ENCODE measurements at regions not wholly inside any gene's neighbourhood (a gene's known extent, or its start where the extent isn't known, plus 50 kb on each side); places are given as distances from the start of the nearest gene placed in this dataset.

DNA sequence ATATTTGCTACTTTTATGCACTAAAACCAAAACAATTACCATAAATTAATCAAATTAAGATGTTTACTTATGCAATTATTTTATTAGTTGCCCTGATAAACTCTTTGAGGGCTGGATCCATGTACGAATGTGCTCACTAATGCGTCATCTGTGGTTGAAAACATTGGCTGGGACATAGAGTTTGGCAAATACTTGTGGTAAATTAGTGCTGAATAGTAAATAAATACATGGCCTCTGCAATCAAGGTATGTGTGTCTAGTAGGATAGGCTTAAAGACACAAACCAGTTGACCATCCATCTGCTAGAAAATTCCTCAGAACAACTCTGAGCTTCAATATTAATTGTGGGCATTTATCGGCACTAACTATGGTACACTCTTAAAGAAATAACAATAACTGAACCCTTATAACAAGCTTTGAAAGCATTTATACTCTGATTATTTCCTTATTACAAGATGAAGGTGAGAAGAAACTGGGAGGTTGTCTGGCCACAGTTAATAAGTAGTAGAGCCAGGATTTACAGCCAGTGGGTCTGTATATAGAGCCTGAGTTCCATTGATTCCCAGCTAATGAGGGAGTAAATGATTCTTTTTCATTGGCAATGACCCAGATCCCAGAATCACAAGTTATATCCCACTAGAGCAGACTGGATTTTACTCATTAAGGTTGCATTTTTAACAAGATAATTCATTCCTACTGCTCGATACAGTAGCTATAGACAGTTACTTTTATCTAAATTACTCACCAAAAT lies 169.5 kb upstream of the CNTN6 start:
- no peaks in the 10 kb centered on the region for H3K27me3 ChIP-seq (ENCODE audit: control insufficient read depth, insufficient read depth, low read length)
- WGBS (ENCODE audit: insufficient coverage), result 86% methylated on average over 2 of the region's 4 CpGs
- no peak overlapping the region for H3K27ac ChIP-seq (ENCODE audit: low read length)
- no peaks in the 10 kb centered on the region for H3K4me1 Mint-ChIP-seq
- intact Hi-C loops (cut with micrococcal nuclease), result no loop called here
- no peak for TF ChIP-seq CTCF (IDR thresholded peaks at IDR 0.05)
- H3K27me3 Mint-ChIP-seq (ENCODE audit: low read depth in 2 of 2), result no peaks in the 10 kb centered on the region
- H3K4me1 ChIP-seq (ENCODE audit: control insufficient read depth, insufficient read depth, low read length), result no peaks in the 10 kb centered on the region
- DNase-seq, result no peak
- no peaks in the 10 kb centered on the region for H3K9me3 ChIP-seq (ENCODE audit: control insufficient read depth, insufficient read depth, low read length)
- no peak overlapping the region for H3K27ac Mint-ChIP-seq
- H3K36me3 ChIP-seq (ENCODE audit: control insufficient read depth, insufficient read depth, low read length), result no peaks in the 10 kb centered on the region
- peaks cover 12 to 16% of the 10 kb centered on the region in 2 donors for H3K9me3 Mint-ChIP-seq
- ATAC-seq, result no peak
- peaks cover 11% of the 10 kb centered on the region for H3K36me3 Mint-ChIP-seq
- H3K4me3 ChIP-seq (ENCODE audit: low read length), result no peak overlapping the region
- no peak overlapping the region for H3K4me3 Mint-ChIP-seq

- ATAC-seq (no peak), DNase-seq (no peak)
- peaks cover 20 to 29% of the 10 kb centered on the region in 2 donors for H3K9me3 Mint-ChIP-seq
- H3K36me3 ChIP-seq (ENCODE audit: control insufficient read depth, insufficient read depth, low read length), result no peaks in the 10 kb centered on the region
- no peaks in the 10 kb centered on the region for H3K4me1 ChIP-seq (ENCODE audit: control insufficient read depth, insufficient read depth, low read length)
- H3K27me3 ChIP-seq (ENCODE audit: control insufficient read depth, insufficient read depth, low read length), result no peaks in the 10 kb centered on the region
- no peak for TF ChIP-seq CTCF (IDR thresholded peaks at IDR 0.05)
- no peaks in the 10 kb centered on the region for H3K4me1 Mint-ChIP-seq
- intact Hi-C loops (cut with micrococcal nuclease), result no loop called here
- H3K27ac Mint-ChIP-seq, result no peak overlapping the region
- WGBS (ENCODE audit: insufficient coverage), result no CpG with 5 or more reads among the region's 1 CpG
- H3K9me3 ChIP-seq (ENCODE audit: control insufficient read depth, insufficient read depth, low read length), result no peaks in the 10 kb centered on the region
- H3K4me3 Mint-ChIP-seq, result no peak overlapping the region
- H3K36me3 Mint-ChIP-seq, result peaks cover 9% of the 10 kb centered on the region
- H3K27ac ChIP-seq (ENCODE audit: low read length), result no peak overlapping the region
- H3K27me3 Mint-ChIP-seq (ENCODE audit: low read depth in 2 of 2), result no peaks in the 10 kb centered on the region
- no peak overlapping the region for H3K4me3 ChIP-seq (ENCODE audit: low read length)
These were observed 162.0 kb upstream of the CNTN6 start for GRCh38 chr3:930866-931265.

DNA sequence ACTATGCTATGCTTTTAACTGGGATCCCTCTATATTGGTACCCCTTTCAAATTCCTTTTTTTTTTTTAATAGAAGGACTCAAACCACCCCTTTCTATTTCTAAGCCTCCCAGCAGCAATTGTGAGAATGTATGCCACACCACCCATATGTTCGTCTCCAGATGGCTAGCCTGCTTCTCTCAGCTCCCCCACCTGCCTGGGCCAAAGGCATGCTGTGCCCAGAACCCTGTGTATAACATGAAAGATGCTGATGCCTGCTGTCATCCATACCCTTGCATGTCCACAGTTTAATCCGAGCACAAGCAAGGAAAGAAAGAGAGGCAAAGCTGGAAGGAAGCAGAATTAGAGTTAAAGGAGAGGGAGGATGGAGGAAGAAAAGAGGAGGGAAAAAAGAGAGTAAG lies 159.5 kb upstream of the CNTN6 start:
- peaks cover 17 to 38% of the 10 kb centered on the region in 2 donors for H3K9me3 Mint-ChIP-seq
- intact Hi-C loops (cut with micrococcal nuclease), result no loop called here
- ATAC-seq, result no peak
- peaks cover 9% of the 10 kb centered on the region for H3K36me3 Mint-ChIP-seq
- TF ChIP-seq CTCF (IDR thresholded peaks at IDR 0.05), result no peak
- Histone ChIP-seq H3K4me3 (ENCODE audit: low read length) (no peak overlapping the region), H3K36me3 (ENCODE audit: control insufficient read depth, insufficient read depth, low read length) (no peaks in the 10 kb centered on the region), H3K9me3 (ENCODE audit: control insufficient read depth, insufficient read depth, low read length) (peaks cover 6% of the 10 kb centered on the region), H3K4me1 (ENCODE audit: control insufficient read depth, insufficient read depth, low read length) (no peaks in the 10 kb centered on the region), H3K27me3 (ENCODE audit: control insufficient read depth, insufficient read depth, low read length) (no peaks in the 10 kb centered on the region), H3K27ac (ENCODE audit: low read length) (no peak overlapping the region)
- H3K4me3 Mint-ChIP-seq, result no peak overlapping the region
- H3K27ac Mint-ChIP-seq, result no peak overlapping the region
- H3K27me3 Mint-ChIP-seq (ENCODE audit: low read depth in 2 of 2), result no peaks in the 10 kb centered on the region
- no peaks in the 10 kb centered on the region for H3K4me1 Mint-ChIP-seq
- DNase-seq, result no peak
- WGBS (ENCODE audit: insufficient coverage), result 78% methylated on average over 2 of the region's 2 CpGs

- no CpG with 5 or more reads among the region's 1 CpG for WGBS (ENCODE audit: insufficient coverage)
- DNase-seq (no peak), ATAC-seq (no peak)
- Mint-ChIP-seq H3K27ac (no peak overlapping the region), H3K9me3 (peaks cover 16 to 32% of the 10 kb centered on the region in 2 donors), H3K36me3 (peaks cover 9% of the 10 kb centered on the region), H3K4me3 (no peak overlapping the region), H3K4me1 (no peaks in the 10 kb centered on the region), H3K27me3 (ENCODE audit: low read depth in 2 of 2) (no peaks in the 10 kb centered on the region)
- intact Hi-C loops (cut with micrococcal nuclease), result no loop called here
- H3K27me3 ChIP-seq (ENCODE audit: control insufficient read depth, insufficient read depth, low read length), result no peaks in the 10 kb centered on the region
- peaks cover 4% of the 10 kb centered on the region for H3K9me3 ChIP-seq (ENCODE audit: control insufficient read depth, insufficient read depth, low read length)
- H3K4me1 ChIP-seq (ENCODE audit: control insufficient read depth, insufficient read depth, low read length), result no peaks in the 10 kb centered on the region
- no peaks in the 10 kb centered on the region for H3K36me3 ChIP-seq (ENCODE audit: control insufficient read depth, insufficient read depth, low read length)
- TF ChIP-seq CTCF (IDR thresholded peaks at IDR 0.05), result no peak
- H3K27ac ChIP-seq (ENCODE audit: low read length), result no peak overlapping the region
- no peak overlapping the region for H3K4me3 ChIP-seq (ENCODE audit: low read length)
These were observed 148.0 kb upstream of the CNTN6 start for GRCh38 chr3:944786-945185.

All from natural killer cell (primary cell).